NCI-H524 treated with DMSO at 0.1 percent for 48 hours (cell line): ENCODE measurements at regions not wholly inside any gene's neighbourhood (a gene's known extent, or its start where the extent isn't known, plus 50 kb on each side); places are given as distances from the start of the nearest gene placed in this dataset.
"Not testable (repeated sequence)": the region's sequence is repeated elsewhere in the genome, so short reads cannot be mapped to it uniquely, and the experiment has no call there.

Experiments used
- DNase-seq: peaks from one replicate; lab custom pipeline; 2025; lab: John Stamatoyannopoulos, UW

DNA sequence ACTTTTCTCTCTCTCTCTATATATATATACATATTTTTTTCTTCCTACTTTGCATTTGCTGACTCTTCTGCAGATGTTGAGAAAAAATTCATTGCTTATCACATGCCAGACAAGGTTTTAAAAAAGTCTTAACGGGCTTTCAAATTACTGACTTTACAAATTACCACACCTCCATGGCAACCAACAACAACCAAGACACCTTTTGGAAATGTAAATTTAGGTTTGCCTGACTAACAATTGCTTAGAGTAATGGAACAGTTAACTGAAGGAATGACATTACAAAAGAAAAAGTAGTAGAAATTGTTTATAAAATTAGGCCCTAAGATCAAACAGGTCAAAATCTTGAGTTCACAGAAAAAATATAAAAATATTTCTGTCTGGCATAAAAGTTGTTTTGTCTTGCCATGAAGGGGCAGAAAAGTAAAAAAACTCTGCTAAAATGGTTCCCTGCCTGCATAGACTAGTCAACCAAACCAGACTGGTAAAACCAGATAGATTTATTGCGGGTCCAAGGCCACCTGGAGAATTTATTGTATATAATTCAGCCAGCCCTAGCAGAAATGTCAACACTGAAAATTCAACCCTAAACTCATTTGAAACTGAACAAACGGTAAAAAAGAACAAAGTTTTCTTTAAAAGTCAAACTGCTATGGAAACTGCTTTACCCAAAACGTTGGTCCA, 92.8 kb upstream of the FRMD1 start:
- DNase-seq: no peak

DNA sequence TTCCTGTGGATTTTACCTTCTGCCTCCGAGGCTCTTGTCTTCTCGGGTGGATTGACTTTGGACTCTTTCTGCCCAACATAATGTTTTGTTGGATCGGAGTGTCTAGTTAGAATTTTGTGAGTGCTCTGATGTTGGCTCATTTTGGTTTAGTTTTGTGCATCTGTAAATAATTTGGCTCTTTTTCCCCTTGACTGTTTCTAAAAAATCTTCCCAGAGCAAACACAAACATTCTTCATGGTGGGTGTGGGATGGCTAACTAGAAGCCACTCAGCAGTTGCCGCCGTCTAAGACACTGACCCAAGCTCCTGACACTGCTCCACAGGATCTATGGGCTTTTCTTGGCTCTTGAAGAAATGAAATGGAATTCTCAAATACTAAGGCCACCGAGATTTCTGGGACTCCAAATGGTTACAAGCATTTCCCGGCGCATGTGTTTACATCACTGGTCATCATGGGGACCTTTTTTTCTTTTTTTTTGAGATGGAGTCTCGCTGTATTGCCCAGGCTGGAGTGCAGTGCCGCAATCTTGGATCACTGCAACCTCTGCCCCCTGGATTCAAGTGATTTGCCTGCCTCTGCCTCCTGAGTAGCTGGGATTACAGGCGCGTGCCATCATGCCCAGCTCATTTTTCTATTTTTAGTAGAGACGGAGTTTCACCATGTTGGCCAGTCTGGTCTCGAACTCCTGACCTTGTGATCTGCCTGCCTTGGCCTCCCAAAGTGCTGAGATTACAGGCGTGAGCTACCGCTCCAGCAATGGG, 92.0 kb upstream of the FRMD1 start:
- DNase-seq: no peak

DNA sequence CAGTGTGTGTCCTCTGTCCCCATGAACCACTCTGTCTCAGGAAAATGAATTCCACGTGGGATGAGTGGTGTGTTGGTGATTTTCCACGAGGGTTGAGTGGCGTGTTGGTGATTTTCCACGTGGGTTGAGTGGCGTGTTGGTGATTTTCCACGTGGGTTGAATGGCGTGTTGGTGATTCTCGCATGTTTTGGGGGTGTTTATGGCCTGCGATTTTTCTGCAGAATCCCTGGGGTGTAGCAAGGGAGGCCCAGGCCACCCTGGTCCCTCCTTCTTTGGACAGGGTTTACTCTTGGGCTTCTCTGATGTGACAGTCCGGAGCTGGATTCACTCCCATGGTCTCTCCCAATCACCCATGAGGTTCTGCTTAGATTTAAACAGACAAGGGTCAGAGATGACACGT, 90.6 kb upstream of the FRMD1 start:
- no peak for DNase-seq

DNA sequence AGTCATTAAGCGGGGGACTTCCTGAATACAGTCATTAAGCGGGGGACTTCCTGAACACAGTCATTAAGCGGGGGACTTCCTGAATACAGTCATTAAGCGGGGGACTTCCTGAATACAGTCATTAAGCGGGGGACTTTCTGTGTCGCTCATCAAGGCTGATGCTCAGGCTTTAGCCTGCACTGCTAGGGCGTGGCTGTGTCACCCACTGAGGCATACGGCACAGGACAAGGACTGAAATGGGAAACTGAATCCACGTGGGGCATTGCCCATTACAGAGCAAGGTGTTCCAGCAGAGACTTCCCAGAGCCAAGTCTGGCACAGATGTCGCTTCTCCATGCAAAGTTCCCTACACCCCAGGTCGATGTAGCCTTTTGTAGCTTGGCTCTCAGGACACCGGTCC, 89.9 kb upstream of the FRMD1 start:
- not testable (repeated sequence) for DNase-seq

DNA sequence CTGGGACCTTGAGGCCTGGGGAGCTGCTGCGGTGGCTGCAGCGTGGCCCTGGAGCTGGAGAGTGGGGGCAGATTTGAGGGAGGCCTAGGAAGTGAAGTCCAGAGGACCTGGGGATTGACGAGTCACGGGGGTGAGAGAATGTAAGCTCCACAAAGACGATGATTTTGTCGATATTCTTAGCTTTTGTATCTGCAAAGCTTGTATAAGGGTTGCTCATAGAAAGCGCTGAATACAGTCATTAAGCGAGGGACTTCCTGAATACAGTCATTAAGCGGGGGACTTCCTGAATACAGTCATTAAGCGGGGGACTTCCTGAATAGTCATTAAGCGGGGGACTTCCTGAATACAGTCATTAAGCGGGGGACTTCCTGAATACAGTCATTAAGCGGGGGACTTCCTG, 89.3 kb upstream of the FRMD1 start:
- not testable (repeated sequence) for DNase-seq

DNA sequence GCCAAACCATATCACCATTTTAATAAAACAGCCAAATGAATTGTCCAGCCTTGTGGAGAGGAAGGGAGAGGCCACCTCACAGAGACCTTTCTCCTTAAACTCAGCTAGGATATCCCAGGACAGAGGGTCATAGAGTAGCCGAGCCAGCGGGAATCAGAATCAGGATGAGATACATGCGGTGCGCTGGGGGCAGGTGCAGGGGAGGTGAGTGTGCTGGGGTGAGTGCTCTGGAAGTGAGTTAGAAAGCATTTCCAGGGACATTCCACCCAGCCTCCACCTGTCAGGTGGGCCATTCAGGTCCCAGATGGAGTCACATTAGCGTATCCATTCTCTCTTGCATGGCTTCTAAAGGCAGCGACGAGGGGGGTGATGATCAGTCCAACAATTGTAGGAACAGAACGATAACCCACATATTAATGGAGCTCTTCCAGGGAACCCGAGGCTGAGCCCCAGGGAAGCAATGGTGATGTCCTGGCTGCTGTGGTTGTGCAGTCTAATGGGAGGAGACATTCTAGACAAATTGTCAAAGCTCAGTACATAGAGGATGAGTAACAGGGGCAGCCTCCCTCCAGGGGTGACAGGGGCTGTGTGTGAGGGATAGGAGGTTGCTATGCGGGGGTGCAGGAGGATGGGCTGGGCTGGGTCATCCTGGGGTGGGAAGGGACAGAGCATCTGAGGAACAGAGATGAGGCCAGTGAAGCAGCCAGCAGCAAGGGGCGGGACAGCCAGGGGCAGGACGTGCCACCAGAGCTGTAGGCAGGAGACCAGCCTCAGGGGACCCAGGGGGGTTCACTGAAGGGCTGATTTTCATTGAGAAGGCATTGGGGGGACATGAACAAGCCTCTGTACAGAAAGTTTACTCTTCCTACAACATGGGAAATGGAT, 88.7 kb upstream of the FRMD1 start:
- DNase-seq: no peak

DNA sequence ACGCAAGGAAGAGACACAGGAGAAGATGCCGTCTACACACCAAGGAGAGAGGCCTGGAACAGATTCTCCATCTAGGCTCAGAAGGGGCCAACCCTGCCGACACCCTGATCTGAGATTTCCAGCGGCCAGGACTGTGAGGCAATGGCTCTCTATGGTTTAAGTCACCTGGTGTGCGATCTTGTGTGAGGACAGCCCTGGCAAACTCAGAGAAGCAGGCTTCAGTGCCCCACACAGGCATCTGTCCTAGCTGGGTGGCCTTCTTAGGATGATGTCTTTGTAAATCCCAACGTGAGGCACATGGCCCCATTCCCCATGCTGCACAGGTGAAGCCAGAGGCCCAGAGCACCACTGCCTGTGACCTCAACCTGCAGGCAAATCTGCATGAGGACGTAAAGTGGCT, 87.6 kb upstream of the FRMD1 start:
- DNase-seq: no peak

DNA sequence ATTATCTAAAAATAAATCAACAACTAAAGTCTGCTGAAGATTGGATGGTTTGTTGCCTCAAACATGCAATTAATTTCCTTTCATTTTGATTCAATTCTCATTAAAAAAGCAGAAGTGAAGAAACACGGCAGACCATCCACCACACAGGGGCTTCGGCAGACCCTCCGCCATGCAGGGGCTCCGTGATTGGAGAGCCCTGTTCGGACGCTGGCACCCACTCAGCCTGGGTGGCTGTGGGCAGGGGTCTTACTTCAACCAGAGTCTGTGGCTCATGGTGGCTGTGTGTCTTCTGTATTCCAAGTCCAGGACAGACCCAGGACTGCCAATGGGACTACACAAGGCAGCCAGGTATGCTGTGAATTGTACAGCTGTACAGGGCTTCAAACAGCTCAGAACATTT, 86.9 kb upstream of the FRMD1 start:
- no peak for DNase-seq

DNA sequence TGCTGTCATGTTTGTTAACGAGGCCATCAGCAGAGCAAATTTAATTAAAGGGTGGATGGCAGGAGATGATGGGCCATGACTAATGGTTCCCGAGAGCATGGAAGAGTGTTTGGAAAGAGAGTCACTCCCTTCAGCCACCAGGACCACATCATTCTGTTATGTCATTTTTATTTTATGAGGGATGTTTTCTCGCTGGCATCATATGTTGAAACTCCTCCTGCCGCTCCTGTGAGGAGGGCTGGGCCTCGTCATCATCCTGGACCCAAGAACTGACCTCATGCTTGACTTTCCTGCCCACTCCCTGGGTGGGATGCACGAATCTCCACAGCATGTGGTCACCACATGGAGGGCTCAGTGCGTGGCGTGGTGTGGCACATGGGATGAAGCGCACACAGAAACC, 86.4 kb upstream of the FRMD1 start:
- DNase-seq: no peak

DNA sequence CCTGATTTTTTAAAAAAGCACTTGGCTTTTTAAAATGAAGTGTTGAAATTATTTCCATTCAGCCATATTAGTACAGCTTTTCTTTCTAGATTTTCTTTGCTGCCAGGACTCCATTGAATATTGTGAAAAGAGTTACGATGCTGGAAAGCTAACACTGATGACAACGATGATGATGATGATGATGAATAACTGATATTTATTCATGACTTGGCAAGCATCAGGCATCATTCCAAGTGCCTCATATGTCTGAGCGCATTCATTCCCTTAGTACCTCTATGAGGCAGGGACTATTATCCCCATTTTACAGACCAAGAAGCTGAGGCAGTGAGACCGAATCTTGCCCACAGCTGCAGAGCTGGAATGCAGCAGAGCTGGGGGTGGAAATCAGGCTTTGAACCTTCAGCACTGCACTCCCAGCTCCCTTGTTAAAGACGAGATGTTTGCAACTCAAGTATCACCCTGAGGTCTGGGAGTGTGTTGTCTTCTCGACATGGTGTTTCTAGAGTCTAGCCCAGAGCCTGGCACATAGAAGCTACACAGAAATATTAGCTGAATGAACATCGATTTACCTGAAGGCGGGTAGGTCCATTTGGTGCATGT, 85.5 kb upstream of the FRMD1 start:
- no peak for DNase-seq

DNA sequence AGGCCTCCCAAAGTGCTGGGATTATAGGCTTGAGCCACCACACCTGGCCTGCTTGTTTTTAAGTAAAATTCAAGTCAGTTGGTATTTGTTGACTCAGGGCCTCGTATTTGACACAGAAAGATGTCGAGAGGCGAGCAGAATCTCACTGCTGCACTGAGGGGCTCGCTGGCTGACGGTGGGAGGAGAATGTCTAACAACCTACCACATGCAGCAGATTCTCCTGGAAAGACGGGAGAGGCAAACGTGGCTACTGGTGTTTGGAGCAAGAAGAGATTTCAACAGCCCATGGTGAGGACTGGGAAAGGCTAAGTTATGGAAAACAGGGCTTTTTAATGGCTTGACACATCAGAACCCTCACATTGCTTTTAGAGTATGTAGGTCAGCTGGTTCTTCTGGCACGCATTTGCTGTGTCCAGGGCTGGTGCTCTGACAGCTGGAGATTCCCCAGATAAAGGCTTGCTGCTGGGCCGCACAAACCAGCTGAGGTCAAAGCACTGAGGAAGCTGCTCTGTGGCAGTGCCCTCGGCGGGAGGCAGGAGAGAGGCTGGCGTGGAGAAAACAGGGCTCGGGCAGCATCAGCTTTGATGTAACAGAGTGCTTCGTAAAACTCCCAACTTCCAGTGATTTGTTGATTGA, 84.2 kb upstream of the FRMD1 start:
- no peak for DNase-seq

DNA sequence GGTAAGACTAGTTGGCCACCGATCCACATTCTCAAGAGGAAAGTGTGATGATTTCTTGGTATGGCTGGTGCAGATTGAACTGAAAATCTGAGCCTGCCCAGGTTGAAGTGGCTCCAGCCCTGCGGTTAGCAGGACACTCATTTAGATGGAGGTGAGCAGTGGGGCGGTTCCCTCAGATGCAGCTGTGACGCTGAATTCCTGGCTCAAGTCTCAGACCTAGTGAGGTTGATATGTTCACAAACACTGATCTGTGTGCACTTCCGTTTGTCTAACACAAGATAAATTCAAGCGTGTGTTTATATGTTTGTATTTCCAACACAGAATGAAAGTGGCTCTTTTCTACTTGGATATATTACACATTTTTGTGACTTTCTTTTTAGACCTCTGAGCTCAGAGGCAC, 83.4 kb upstream of the FRMD1 start:
- no peak for DNase-seq

DNA sequence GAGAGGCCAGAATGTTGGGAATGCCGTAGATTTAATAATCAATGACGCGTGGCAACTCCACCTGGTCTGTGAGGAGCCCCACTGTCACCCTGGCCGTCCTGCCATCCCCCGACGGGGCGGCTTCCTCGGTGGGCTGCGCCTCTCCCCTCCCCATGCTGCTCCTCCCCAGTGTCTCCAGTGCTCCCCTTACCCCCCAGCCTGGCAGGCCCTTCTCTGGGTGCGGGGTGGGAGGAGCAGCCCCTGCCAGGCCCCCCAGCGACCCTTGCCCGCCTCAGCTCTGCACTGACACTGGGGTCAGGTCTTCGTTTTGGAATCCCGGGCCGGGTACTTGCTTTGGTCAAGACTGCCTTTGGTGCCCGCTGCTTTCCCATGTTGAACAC, 82.3 kb upstream of the FRMD1 start:
- DNase-seq: no peak

DNA sequence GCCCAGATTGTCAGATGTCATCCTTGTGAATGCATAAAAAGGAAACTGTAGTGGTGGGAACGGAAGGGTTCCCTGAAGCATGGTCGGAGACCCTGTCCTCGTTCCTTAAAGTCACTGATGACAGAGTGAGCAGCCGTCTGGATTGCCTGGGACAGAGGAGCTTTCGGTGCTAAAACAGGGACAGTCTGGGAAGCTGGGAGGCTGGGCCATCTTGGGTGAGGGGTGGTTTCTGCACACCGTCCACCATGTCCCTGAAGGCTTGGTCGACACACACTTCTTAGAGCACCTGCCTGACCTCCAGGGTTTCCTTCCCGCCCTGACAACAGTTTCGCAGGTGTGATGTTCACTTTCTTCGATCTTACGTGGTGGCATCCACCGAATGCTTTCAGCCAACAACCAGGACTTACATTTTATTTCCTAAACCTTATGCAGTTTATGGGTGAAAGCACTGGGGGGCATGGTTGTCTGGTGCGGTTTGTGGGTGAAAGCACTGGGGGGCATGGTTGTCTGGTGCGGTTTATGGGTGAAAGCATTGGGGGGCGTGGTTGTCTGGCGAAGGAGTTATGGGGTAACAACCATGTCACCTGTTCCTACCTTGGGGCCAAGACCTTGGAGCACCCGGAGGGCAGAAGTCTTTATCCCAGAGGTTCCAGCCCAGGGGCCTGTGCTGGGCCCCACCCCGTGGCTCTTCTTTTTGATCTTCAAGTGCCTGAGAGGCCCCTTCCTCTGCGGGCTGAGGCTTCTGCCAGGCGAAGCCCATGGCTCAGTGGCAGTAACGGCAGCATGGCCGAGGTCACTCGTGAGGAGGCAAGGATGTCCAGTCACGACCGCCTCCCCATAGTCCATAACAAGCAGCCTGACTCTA, 81.7 kb upstream of the FRMD1 start:
- DNase-seq: no peak

DNA sequence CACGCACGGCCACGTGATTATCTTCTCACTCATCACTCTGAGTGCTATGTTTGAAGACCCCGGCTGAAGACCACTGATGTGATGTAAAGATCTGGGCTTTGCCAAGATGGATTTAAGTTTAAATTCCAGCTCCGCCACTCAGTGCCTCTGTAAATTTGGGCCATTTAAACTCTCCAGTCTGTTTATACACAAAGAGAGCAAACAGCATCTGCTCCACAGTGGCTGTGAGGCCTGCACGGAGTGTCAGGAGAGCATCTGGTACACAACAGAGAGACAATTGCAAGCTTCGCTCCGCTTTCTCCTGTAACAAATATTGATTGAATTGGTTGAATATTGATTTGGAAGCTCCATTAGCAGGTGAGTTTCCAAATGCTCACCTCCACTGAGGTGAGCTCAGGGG, 80.5 kb upstream of the FRMD1 start:
- no peak for DNase-seq

DNA sequence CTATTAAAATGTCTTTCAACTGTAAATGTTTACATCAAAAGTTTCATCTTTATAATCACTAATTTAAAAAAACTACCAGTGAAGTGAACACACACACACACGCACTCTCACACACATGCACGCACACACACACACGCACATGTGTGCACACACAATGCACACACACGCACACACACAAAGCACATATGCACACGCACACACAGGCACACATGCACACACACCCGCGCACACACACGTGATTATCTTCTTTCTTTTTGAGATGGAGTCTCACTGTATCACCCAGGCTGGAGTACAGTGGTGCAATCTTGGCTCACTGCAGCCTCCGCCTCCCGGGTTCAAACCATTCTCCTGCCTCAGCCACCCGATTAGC, 80.0 kb upstream of the FRMD1 start:
- DNase-seq: no peak

DNA sequence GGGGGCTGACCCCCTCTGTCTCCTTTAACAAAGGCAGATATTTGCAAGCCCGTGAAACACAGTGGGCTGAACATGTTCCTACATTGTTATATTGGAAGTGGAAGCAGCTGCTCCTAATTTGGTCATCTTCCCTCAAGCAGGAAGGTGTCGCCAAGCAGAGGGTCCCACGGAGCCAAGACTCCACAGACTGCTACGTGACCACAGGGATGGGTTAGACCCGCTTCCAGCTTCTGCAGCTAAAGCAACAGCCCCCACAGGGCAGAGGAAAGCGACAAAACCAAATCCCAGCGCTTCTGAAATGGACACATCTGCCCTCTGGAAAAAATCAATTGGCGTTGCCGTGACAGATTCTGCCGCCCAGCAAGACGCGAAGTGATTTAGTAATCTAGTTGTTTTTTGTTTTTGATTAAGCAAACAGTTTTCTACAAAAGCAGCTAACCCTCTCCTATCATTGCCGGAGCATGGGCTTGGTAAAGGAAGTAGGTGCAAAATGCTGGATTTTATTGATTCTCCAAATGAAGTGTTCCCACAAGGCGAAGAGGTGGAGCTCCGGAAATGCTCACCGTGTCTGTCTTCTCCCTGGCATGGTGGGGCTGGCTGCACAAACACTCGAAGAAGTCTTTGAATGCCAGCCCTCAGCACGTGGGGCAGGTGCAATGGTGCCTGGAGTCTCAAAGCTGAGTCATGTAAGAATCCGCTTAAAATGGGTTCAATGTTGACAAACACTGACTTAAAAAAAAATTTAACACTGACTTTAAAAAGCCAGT, 79.4 kb upstream of the FRMD1 start:
- no peak for DNase-seq

DNA sequence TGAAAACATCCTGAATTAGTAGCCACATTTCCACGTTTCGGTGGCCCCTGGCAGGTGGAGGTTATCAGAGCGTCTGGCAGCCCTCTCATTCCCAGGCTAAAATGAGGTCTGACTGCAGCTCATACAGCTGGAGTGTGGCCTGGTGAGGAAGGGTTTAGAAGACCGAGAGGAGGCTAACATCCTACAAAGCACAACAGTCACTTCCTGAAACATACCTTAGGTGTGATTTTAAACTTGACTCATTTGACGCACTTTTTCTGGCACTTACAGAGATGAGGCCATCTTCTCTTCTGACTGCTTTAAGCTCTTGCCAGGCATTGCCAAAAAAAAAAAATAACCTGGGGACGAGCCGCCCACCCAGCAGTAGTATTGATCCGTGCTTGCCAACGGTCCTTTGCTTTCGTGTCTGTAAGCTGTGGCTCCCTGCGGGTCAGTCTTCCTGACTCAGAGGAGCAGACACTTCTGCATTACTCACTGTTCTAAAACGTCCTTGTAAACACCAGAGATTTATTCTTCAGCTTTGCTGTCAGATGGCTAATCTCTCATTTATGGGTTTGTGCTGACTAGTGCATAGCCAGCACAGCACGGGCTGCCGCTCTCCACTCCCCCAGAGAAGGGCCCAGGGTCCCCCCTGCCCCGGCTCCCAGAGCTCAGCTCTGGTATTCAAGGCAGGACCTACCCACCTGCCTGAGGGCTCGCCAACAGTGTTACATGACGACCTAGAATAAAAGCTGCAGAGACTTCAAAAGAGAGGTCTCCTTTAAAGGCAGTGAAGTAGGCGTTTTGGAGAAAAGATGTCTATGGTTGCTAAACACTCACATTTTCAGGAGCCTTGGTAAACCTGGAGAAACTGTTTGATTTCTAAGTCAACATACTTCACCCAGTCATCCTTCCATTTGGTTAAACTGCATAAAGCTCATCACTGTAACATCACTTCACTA, 78.5 kb upstream of the FRMD1 start:
- DNase-seq: no peak

DNA sequence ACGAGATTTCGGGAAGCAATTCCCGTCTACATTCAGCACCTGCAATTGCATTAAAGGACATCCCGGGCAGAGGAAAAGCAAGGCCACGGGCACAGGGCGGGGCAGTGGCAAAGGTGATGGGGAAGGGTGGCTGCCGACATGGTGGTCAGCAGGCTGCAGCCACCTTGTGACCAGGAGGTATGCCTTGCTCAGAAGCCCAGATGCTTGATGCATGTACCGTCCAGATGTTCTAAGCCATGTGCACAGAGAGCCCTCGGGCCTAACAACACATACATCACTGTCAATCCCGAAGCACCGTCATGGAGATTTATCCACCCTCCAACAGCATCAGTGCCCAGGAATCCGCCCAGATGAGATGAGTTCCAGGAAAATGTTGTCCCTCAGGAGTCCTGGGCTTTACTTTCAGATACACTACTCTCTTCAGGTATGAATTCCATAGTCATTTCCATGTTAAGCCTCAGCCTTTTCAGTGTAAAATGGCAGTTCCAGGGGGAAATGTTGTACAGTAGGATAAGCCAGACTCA, 77.8 kb upstream of the FRMD1 start:
- DNase-seq: no peak
